Right kidney (tissue), 1 donor: ENCODE measurements at regions not wholly inside any gene's neighbourhood (a gene's known extent, or its start where the extent isn't known, plus 50 kb on each side); places are given as distances from the start of the nearest gene placed in this dataset.

Experiments
- DNase-seq: peaks from one replicate; pipeline ENCODE4 v3.0.0-alpha.2; 2016

- no peak for DNase-seq
These were observed 480.5 kb downstream of the KDM4C start for GRCh38 chr9:7238247-7238637.

- DNase-seq: no peak
These were observed 479.9 kb downstream of the KDM4C start for GRCh38 chr9:7237473-7238246.

GRCh38 chr9:7236186-7236585, 478.4 kb downstream of the KDM4C start:
- no peak for DNase-seq

GRCh38 chr9:7234144-7234543, 476.4 kb downstream of the KDM4C start:
- no peak for DNase-seq

- DNase-seq: no peak
These were observed 471.8 kb downstream of the KDM4C start for GRCh38 chr9:7229571-7229970.

GRCh38 chr9:7228726-7229125, 471.0 kb downstream of the KDM4C start:
- no peak for DNase-seq

GRCh38 chr9:7227951-7228350, 470.2 kb downstream of the KDM4C start:
- no peak for DNase-seq

- DNase-seq: no peak
These were observed 468.4 kb downstream of the KDM4C start for GRCh38 chr9:7226007-7226640.
